Trophoblast cell (in vitro differentiated cells and primary cell): ENCODE measurements at regions not wholly inside any gene's neighbourhood (a gene's known extent, or its start where the extent isn't known, plus 50 kb on each side); places are given as distances from the start of the nearest gene placed in this dataset.
"Not testable (repeated sequence)": the region's sequence is repeated elsewhere in the genome, so short reads cannot be mapped to it uniquely, and the experiment has no call there.

Source experiments
- DNase-seq, 2 donors: peaks; one replicate each; pipeline ENCODE4 v3.0.0-alpha.2; 2016
- H2AFZ ChIP-seq: 2 replicates; pipeline ENCODE4 v1.6.1; 2013; ENCODE audit warnings: low read length, moderate library complexity, mild to moderate bottlenecking; ENCODE audit not compliant: insufficient read depth, poor library complexity
- H2AK5ac ChIP-seq: 2 replicates; pipeline ENCODE4 v1.6.1; 2013; ENCODE audit warnings: mild to moderate bottlenecking, low read length
- H2BK120ac ChIP-seq: 2 replicates; pipeline ENCODE4 v1.6.1; 2013; ENCODE audit warnings: low read length, mild to moderate bottlenecking, moderate library complexity; ENCODE audit not compliant: insufficient read depth, poor library complexity
- H2BK12ac ChIP-seq: 2 replicates; pipeline ENCODE4 v1.6.1; 2013; ENCODE audit warnings: mild to moderate bottlenecking, low read length, moderate library complexity
- H2BK5ac ChIP-seq: 2 replicates; pipeline ENCODE4 v1.6.1; 2013; ENCODE audit warnings: low read length, low read depth, moderate library complexity, mild to moderate bottlenecking; ENCODE audit not compliant: poor library complexity
- H3K14ac ChIP-seq: 2 replicates; pipeline ENCODE4 v1.6.1; 2013; ENCODE audit warnings: mild to moderate bottlenecking, low read length
- H3K18ac ChIP-seq: 2 replicates; pipeline ENCODE4 v1.6.1; 2013; ENCODE audit warnings: mild to moderate bottlenecking, low read length
- H3K23ac ChIP-seq: 2 replicates; pipeline ENCODE4 v1.6.1; 2013; ENCODE audit warnings: low read length
- H3K27ac ChIP-seq: 2 replicates; pipeline ENCODE4 v1.5.1; 2013; ENCODE audit warnings: low read depth, mild to moderate bottlenecking, inconsistent platforms, low read length, moderate library complexity
- H3K27me3 ChIP-seq: 2 replicates; pipeline ENCODE4 v1.6.1; 2013; ENCODE audit warnings: inconsistent platforms, mild to moderate bottlenecking, low read length, moderate library complexity; ENCODE audit not compliant: insufficient read depth
- H3K36me3 ChIP-seq, 2 experiments: 1 replicate in 1 of 2; 2 replicates in 1 of 2; pipeline ENCODE4 v1.6.1; 2013; ENCODE audit warnings: low read length in 2 of 2, mild to moderate bottlenecking in 2 of 2, moderate library complexity in 1 of 2; ENCODE audit not compliant: insufficient read depth in 2 of 2, control insufficient read depth in 1 of 2
- H3K4ac ChIP-seq: 2 replicates; pipeline ENCODE4 v1.6.1; 2013; ENCODE audit warnings: low read depth, mild to moderate bottlenecking, low read length, moderate library complexity
- H3K4me1 ChIP-seq, 2 experiments: 1 replicate in 1 of 2; 2 replicates in 1 of 2; pipeline ENCODE4 v1.6.1; 2013; ENCODE audit warnings: low read length in 2 of 2, mild to moderate bottlenecking in 2 of 2, moderate library complexity in 1 of 2; ENCODE audit not compliant: insufficient read depth in 2 of 2, control insufficient read depth in 1 of 2
- H3K4me2 ChIP-seq: 2 replicates; pipeline ENCODE4 v1.6.1; 2013; ENCODE audit warnings: inconsistent platforms, mild to moderate bottlenecking, low read length, moderate library complexity
- H3K4me3 ChIP-seq: 2 replicates; pipeline ENCODE4 v1.5.1; 2013; ENCODE audit warnings: mild to moderate bottlenecking, low read depth, low read length, inconsistent platforms
- H3K79me1 ChIP-seq: one replicate; pipeline ENCODE4 v1.6.1; 2013; ENCODE audit warnings: low read length
- H3K79me2 ChIP-seq: 2 replicates; pipeline ENCODE4 v1.6.1; 2013; ENCODE audit warnings: low read length, mild to moderate bottlenecking; ENCODE audit not compliant: control insufficient read depth, insufficient read depth, poor library complexity
- H3K9ac ChIP-seq: 2 replicates; pipeline ENCODE4 v1.6.1; 2013; ENCODE audit warnings: mild to moderate bottlenecking, low read length
- H3K9me3 ChIP-seq: 2 replicates; pipeline ENCODE4 v1.6.1; 2013; ENCODE audit warnings: low read depth, mild to moderate bottlenecking, control low read depth, inconsistent platforms, low read length; ENCODE audit not compliant: insufficient read depth
- H4K12ac ChIP-seq: 2 replicates; pipeline ENCODE4 v1.6.1; 2013; ENCODE audit warnings: low read depth, mild to moderate bottlenecking, low read length, moderate library complexity
- H4K8ac ChIP-seq: 2 replicates; pipeline ENCODE4 v1.6.1; 2013; ENCODE audit warnings: low read depth, mild to moderate bottlenecking, low read length, moderate library complexity
- H4K91ac ChIP-seq: one replicate; pipeline ENCODE4 v1.6.1; 2013; ENCODE audit warnings: low read depth, mild to moderate bottlenecking, low read length, moderate library complexity
- WGBS: extraction: QIAGEN DNeasy Blood & Tissue Kit; methylation state at CpG from one replicate; pipeline ENCODE4 v1.1.7; 2013; ENCODE audit warnings: missing lambda C conversion rate; ENCODE audit not compliant: insufficient read length, insufficient coverage; ENCODE audit errors: extremely low coverage; 5-methylcytosine and 5-hydroxymethylcytosine counted together

DNA sequence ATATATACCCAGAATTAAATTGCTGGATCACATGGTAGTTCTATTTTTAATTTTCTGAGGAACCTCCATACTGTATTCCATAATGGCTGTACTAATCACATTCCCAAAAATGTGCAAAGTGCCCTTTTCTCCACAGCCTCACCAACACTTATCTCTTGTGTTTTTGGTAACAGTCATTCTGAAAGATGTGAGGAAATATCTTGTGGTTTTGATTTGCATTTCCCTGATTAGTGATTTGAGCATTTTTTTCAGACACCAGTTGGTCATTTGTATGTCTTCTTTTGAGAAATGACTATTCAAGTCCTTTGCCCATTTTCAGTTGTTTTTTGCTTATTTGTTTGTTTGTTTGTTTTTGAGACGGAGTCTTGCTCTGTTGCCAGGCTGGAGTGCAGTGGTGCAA is 98.1 kb upstream of the SIMC1 start:
- not testable (repeated sequence) for H3K4me2 ChIP-seq, H3K36me3 ChIP-seq, H3K9me3 ChIP-seq, H3K27me3 ChIP-seq, H2BK120ac ChIP-seq, H3K4me3 ChIP-seq, H4K91ac ChIP-seq, H3K79me1 ChIP-seq, DNase-seq, H2BK12ac ChIP-seq, H3K9ac ChIP-seq, H2AK5ac ChIP-seq, H3K23ac ChIP-seq, H3K79me2 ChIP-seq, H2AFZ ChIP-seq, H2BK5ac ChIP-seq, H3K4ac ChIP-seq, H4K8ac ChIP-seq, H3K4me1 ChIP-seq, H3K14ac ChIP-seq, H3K27ac ChIP-seq, H3K18ac ChIP-seq, H4K12ac ChIP-seq
- WGBS: no CpG with 5 or more reads among the region's 1 CpG

DNA sequence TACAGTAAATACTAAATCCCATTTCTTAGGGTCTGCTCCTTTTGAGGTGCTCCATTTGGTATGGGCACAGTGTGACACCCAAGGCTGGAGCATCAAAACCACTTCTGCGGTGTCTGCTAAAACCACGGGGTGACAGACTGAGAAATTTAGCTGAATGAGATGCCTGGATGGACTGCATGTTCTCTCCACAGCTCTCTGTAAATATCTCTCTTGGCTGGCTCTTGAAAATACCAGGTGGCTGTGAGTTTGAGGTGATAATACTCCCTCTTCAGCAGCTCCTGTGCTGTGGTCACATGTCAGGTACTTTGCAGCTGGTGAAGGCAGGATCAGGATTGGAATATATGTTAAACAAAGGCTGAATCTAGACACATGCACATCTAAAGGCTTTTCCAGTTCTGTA is 93.7 kb upstream of the SIMC1 start:
- WGBS: no CpG with 5 or more reads among the region's 2 CpGs
- no peak overlapping the region for H2BK5ac ChIP-seq

DNA sequence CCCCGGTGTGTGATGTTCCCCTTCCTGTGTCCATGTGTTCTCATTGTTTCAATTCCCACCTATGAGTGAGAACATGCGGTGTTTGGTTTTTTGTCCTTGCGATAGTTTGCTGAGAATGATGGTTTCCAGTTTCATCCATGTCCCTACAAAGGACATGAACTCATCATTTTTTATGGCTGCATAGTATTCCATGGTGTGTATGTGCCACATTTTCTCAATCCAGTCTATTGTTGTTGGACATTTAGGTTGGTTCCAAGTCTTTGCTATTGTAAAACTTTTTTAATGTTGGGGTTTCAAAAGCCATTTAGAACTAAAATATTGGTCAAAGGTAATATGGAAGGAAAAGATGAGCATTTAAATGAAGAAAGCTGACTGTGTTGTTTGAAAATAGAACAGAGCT is 88.3 kb upstream of the SIMC1 start:
- H3K4me1 ChIP-seq: not testable (repeated sequence)

More for the DNA sequence above, 93.7 kb upstream of the SIMC1 start:
- Histone ChIP-seq H3K14ac (no peak overlapping the region), H3K27ac (no peak overlapping the region), H2BK12ac (no peak overlapping the region), H3K23ac (no peak overlapping the region), H2AFZ (no peak overlapping the region), H3K9ac (no peak overlapping the region), H4K8ac (no peak overlapping the region), H3K79me1 (no peaks in the 10 kb centered on the region), H3K36me3 (no peaks in the 10 kb centered on the region), H3K27me3 (no peaks in the 10 kb centered on the region), H4K12ac (no peak overlapping the region), H2AK5ac (no peak overlapping the region), H2BK120ac (no peak overlapping the region), H3K18ac (no peak overlapping the region), H3K4me3 (no peak overlapping the region), H3K9me3 (no peaks in the 10 kb centered on the region), H4K91ac (no peak overlapping the region), H3K79me2 (no peaks in the 10 kb centered on the region), H3K4me2 (no peak overlapping the region), H3K4me1 (no peaks in the 10 kb centered on the region), H3K4ac (no peak overlapping the region)
- no peak for DNase-seq

DNA sequence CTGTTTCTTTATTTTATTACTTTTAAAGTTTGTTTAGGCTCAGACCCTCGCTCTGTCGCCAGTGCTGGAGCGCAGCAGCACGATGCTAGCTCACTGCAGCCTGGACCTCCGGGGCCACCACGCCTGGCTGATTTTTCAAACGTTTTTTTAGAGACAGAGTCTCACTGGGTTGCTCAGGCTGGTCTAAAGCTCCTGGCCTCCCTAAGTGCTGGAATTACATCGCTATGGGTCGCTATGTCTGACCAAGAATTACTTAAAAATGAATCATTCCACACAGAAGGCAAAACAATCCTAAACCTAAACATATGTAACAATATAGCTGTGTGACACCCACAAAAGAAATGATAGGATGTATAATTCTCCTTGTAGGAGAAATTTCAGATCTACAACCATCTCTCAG is 86.9 kb upstream of the SIMC1 start:
- H3K27ac ChIP-seq: no peak overlapping the region
- peaks cover 3% of the 10 kb centered on the region for H3K9me3 ChIP-seq
- H2AFZ ChIP-seq: no peak overlapping the region
- H3K4ac ChIP-seq: no peak overlapping the region
- H3K9ac ChIP-seq: no peak overlapping the region
- H2BK12ac ChIP-seq: no peak overlapping the region
- H4K12ac ChIP-seq: no peak overlapping the region
- no peak overlapping the region for H4K8ac ChIP-seq
- H3K79me1 ChIP-seq: no peaks in the 10 kb centered on the region
- no peak overlapping the region for H3K4me2 ChIP-seq
- no peak overlapping the region for H3K4me3 ChIP-seq
- H2BK5ac ChIP-seq: no peak overlapping the region
- no peak for DNase-seq
- no peak overlapping the region for H3K23ac ChIP-seq
- H3K79me2 ChIP-seq: no peaks in the 10 kb centered on the region
- H3K4me1 ChIP-seq: no peaks in the 10 kb centered on the region
- H3K18ac ChIP-seq: no peak overlapping the region
- no peaks in the 10 kb centered on the region for H3K27me3 ChIP-seq
- no CpG with 5 or more reads among the region's 9 CpGs for WGBS
- H3K36me3 ChIP-seq: no peaks in the 10 kb centered on the region
- H2BK120ac ChIP-seq: no peak overlapping the region
- no peak overlapping the region for H2AK5ac ChIP-seq
- H3K14ac ChIP-seq: no peak overlapping the region
- no peak overlapping the region for H4K91ac ChIP-seq

More for the DNA sequence above, 88.3 kb upstream of the SIMC1 start:
- H4K91ac ChIP-seq, H3K9me3 ChIP-seq, H4K12ac ChIP-seq, H2BK120ac ChIP-seq, H3K36me3 ChIP-seq, H2AK5ac ChIP-seq, H3K4ac ChIP-seq, H4K8ac ChIP-seq, H2BK5ac ChIP-seq, H3K27me3 ChIP-seq, H2AFZ ChIP-seq, H3K79me1 ChIP-seq, H3K23ac ChIP-seq, H3K4me2 ChIP-seq, H2BK12ac ChIP-seq, H3K18ac ChIP-seq, H3K9ac ChIP-seq, H3K4me3 ChIP-seq, H3K79me2 ChIP-seq, H3K27ac ChIP-seq, H3K14ac ChIP-seq, DNase-seq: not testable (repeated sequence)
- no CpG with 5 or more reads among the region's 3 CpGs for WGBS
